Endometrium (tissue), 2 donors: ENCODE measurements at regions not wholly inside any gene's neighbourhood (a gene's known extent, or its start where the extent isn't known, plus 50 kb on each side); places are given as distances from the start of the nearest gene placed in this dataset.

Experiments used
- FAIRE-seq: peaks from 2 replicates; lab custom pipeline; 2012; peaks lifted over from hg19 to GRCh38; lab: Jason Lieb, UNC
- donor health status: control.
- donor health status: control.

GRCh38 chr1:29864431-29865022 lies 628.2 kb downstream of the PTPRU start:
- no peak for FAIRE-seq

DNA sequence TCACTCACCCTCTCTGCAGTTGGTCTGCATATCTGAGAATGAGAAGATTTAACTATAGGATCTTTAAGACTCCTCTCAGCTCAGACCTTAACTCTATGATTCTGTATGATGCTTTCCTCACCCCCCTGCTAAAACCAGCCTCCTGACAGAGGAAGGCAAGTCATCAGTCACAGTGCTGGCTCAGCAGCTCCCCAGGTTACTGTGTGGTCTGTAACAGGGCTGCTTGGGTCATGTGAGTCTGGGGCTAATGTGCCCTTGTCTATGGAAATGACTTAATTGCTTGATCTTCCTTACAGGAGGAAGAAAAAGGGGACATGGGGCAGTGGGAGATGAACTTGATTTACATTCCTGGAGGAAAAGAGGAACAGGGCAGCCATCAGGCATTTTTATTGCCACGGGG lies 625.6 kb downstream of the PTPRU start:
- no peak for FAIRE-seq

- no peak for FAIRE-seq
These were observed 625.1 kb downstream of the PTPRU start for GRCh38 chr1:29861446-29861845.

GRCh38 chr1:29860681-29861080 lies 624.4 kb downstream of the PTPRU start:
- FAIRE-seq: no peak

DNA sequence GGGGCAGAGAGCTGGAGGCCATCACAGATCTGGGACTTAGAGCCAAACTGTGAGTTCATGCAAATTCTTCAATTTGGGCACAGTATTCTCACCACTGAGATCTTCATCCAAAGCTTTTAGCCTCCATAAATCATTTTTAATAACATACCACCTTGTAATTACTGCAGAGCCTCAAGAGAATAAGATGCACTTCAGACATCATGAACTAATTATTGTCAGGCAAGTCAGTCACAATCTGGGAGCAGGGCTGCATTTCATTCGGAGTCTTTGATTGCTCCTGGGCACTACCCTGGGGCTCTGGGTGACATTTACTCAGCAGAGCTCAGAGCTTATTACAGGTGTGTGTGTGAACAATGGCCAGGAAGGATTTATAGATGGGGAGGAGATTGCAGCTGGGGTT lies 623.7 kb downstream of the PTPRU start:
- no peak for FAIRE-seq

GRCh38 chr1:29859126-29859525 lies 622.8 kb downstream of the PTPRU start:
- no peak for FAIRE-seq

DNA sequence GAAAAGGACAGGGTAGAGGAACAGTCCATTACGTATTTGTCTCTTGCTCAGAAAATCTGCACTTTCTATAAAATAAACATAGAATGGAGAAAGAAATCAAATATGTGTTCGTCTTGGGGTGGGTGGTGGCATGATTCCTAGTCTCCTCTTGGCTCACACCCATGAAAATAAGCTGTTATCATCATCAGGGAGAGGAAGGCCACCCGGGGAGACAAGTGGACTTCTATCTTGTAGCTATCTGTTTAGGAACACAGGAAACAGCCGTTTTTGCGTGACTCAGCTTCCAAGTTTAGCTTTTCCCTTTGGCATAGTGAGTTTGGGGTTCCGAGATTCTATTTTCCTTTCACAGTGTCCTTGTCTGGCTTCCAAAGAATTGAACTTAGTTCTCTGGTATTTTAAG lies 622.3 kb downstream of the PTPRU start:
- FAIRE-seq: no peak

- FAIRE-seq: no peak
These were observed 620.2 kb downstream of the PTPRU start for GRCh38 chr1:29856340-29857114.

GRCh38 chr1:29855561-29856160 lies 619.3 kb downstream of the PTPRU start:
- FAIRE-seq: no peak

GRCh38 chr1:29854700-29855276 lies 618.5 kb downstream of the PTPRU start:
- no peak for FAIRE-seq

DNA sequence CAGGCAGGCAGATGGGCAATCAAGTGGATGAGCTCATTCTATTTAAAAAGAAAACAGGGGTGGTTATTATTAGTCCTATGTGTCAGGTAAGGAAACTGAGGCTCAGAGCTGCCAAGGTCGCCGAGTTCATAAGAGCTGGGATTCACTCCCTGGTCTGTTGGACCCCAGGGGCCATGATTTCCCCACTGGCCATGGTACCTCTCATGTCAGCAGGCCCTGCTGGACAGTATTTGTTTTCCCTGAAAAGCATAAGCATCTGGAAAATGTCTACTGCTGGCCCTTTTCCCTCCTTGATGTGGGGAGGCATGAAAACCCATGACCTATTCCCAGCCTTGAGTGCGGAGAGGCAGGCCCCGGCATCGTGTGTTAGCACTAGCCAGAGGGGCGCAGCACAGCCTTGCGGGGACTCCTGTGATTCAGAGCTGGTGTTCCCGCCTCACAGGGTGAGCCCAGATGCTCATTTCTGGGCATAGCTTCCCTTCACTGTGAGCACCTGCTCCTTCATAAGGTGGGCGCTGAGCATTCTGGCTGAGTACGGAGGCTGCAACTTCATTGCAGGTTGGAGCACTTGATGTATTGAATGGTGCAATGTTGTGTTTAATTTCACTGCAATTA lies 617.5 kb downstream of the PTPRU start:
- FAIRE-seq: no peak

DNA sequence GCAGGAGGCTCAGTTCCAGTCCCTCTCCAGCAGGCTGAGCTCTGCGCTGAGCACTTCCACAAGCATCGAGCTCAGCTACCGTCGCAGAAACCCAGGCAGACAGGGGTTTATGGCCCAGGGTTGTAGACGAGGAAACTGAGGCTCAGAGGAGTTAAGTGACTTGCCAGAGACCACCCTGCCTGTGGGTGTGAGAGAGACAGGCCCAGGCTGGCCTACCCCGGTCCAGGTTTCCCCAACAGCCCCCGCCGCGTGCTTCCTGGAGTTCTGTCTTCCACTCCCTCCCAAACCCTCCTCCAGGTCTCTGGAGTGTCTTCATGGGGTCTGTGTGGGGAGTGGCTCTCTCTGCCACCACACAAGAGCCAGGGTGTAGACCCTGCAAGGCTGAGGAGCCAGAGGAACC lies 615.9 kb downstream of the PTPRU start:
- FAIRE-seq: no peak

GRCh38 chr1:29851691-29852090 lies 615.4 kb downstream of the PTPRU start:
- FAIRE-seq: no peak

DNA sequence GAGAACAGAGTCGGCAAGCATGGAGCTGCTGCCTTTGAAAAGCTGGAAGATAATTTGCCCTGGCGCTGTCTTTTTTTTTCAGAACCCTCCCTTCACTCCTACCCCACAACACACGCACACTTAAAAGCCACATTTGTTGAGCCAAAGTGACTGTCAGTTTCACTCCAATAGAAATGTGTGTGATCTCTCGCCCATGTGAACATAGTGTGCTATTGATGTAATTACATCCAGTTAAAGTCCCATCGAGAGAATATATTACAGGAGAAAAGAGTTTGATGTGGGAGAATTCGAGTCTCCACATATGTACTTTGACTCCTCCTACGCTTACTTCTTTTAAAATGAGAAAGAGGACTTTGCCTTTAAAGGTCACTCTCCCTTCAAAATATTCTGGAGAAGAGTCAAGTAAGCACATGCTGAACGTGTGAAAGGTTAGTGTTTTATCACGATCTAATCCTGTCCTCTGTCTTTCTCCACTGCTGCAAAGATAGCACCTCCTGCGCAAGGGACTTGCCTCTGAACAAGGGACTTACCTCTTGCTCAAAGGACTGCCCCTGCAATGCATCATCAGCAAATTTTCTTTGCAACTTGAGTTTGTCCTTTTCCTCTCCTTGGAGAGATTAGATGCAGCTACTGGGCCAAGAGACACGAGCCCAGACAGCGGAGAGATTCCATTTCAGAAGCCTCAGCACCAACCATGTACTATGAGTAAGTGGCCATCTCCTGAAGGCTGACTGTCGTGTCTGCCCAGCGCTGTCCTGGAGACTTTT lies 613.9 kb downstream of the PTPRU start:
- no peak for FAIRE-seq

DNA sequence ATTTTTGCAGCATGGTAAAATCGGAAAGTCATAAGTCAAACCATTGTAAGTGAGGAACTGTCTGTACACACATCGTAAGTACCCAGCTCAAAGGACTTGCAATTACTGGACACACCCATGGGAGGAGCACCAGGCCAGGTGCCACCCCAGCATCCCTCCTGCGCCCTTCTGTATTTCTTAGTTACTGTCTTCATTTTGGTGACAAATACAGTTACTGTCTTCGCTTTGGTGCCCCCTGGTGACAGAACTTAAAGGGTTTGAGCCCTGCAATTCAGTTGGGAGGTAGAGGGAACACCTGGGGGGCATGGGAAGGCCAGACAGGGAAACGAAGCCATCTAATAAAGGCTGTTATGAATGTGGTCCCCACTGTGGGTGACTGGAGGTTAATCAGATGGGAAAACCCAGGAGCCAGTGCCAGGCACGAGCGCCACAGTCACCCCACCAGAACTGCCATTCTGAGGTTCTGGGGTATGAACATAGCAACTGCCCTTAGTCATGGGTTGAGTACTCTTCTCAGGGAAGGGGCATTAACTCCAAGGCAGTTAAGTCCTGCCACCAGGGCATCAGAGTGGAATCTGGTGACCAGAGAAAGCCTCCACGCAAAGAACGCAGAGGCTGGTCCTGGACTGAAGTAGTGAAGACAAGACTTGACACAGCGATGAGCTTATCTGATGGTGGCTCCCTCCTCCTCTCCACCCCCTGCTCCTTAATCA lies 612.9 kb downstream of the PTPRU start:
- no peak for FAIRE-seq

GRCh38 chr1:29845910-29846309 lies 609.6 kb downstream of the PTPRU start:
- no peak for FAIRE-seq

- FAIRE-seq: no peak
These were observed 605.8 kb downstream of the PTPRU start for GRCh38 chr1:29842130-29842529.

DNA sequence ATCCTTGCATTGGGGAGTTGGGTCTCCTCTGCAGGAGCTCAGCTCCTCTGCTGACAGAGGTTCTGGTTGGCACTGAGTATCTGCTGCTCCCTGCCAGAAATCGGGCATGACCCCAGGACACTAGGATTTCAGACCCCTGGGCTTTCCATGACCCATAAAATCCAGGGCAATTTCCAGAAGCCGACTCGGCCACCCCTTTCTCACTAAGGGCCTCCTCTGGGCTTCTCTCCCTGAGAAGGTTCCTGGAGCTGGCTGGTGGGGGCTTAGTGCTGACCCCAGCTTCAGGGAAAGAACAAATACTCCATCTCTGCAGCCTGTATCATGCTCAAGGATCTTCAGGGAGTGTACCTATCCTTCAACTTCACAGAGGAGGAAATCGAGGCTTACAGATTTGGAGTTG lies 603.4 kb downstream of the PTPRU start:
- FAIRE-seq: no peak

DNA sequence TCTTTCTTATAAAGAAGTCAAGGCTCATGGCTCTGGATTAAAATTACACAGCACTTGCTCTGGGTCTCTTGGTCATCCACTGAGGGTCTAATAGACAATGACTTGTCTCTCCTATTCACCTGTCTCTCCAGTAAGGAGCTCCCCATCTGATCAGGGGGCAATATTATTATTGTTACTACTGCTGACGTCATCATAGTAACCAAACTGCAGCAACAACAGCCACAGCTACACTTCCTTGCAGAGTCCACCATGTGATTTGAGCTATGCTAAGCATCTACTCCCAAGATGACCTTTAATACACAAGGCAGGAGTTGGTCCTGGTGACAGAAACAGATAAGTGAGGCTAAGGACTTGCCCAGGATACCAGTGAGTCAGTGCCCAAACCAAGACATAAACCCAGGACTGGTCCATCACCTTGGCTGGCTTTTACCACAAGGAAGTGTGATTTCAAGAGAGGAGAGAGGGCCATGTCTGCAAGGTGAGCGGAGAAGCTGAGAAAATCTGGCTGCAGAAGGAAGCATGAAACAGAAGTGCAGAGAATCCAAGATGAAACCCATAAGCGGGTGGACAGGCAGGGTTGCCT lies 602.5 kb downstream of the PTPRU start:
- no peak for FAIRE-seq

- no peak for FAIRE-seq
These were observed 600.6 kb downstream of the PTPRU start for GRCh38 chr1:29836651-29837646.
